NCI-H774 (cell line): ENCODE measurements at regions not wholly inside any gene's neighbourhood (a gene's known extent, or its start where the extent isn't known, plus 50 kb on each side); places are given as distances from the start of the nearest gene placed in this dataset.
"Not testable (repeated sequence)": the region's sequence is repeated elsewhere in the genome, so short reads cannot be mapped to it uniquely, and the experiment has no call there.

ENCODE experiments used
- DNase-seq: peaks from one replicate; lab custom pipeline; 2025; lab: John Stamatoyannopoulos, UW

DNA sequence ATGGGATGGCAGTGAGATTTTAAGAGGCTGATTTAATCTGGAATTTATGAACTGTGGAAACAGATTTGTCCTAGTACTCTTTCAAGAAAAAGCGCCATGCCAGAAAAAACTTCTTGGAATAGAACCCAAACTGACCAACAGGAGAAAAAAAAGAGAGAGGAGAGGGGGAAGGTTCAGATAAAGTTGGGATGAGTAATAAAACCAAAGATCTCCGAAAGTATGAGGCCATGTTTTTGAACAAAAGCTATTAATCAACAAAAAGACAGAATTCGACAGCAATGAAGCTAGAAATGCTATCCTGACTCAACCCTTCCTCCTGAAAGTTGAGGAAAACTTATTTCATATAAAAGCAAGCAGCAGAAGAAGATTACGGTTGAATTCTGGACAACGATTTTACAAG is 135.5 kb downstream of the CEMIP2 start:
- no peak for DNase-seq

DNA sequence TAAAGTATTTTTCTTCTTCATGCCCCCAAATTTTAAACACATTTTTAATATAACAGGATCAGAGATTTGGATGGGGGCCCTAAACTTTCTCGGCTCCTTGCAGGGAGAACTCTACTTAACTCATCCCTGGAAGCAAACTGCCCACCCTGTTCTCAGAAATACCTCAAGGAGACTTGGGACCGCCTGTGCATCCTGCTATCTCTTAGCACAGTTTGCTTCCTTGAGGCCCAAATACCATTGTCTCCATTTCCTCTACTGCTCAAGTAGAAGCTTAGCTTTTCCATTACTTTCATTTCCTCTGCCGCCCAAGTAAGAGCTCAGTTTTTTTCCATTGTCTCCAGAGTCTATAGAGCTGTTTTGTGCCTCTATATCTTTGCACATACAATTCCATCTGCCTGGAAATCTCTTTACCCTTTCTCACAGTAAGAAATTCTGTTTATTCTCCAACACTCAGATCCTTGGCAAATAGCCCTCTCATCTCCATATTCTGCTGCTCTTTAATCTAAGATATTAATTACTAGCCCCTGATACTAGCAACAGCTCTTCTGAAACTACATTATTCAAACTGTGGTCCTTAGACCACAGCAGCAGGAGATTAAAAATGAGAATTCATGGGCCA is 137.8 kb downstream of the CEMIP2 start:
- DNase-seq = no peak

DNA sequence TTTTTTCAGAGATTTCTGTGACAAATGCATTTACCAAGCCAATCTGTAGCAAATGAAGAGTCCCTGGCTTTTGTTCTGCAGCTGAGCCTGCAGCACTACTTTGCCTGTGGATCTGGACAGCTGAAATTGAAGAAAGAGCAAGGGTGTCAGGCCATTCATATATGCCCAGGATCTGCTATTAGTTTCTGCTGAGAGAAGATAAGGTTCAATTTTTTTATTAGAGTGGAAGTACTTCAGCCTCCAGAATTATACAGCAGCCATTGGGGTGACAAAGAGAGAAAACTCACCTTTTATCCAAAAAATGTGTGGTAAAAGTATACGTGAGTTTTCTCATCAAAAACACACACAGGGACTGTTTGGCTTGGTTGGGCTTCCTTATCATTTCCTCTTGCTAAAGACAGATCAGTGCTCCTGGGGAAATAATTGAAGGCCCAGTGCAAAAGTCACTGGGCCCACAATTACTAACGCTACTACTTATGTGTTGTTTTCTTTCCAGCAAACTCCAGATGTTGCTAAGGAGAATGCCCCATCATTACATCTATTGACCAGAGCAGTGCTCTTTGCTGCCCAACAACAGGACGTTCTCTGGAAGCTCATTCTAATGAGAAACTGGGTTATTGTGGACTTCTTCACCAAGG is 138.6 kb downstream of the CEMIP2 start:
- no peak for DNase-seq

DNA sequence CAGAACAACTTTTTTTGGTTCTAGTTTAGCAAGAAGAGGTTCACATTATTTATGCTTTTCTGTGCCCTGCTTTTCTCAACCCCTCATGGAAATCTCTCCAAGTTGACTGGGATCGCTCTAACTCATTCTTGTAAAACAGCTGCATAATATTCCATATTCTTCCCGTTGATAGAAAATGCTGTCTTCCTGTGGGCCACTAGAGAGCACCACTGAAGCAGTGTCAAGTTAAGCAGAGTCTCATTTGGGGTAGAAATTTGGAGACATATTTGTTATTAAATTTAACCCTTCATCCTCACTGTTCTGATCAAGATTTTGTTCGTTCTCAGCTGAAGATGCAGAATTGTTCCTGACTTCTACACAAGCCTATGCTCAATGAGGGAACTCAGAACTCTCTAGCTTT is 140.1 kb downstream of the CEMIP2 start:
- no peak for DNase-seq

DNA sequence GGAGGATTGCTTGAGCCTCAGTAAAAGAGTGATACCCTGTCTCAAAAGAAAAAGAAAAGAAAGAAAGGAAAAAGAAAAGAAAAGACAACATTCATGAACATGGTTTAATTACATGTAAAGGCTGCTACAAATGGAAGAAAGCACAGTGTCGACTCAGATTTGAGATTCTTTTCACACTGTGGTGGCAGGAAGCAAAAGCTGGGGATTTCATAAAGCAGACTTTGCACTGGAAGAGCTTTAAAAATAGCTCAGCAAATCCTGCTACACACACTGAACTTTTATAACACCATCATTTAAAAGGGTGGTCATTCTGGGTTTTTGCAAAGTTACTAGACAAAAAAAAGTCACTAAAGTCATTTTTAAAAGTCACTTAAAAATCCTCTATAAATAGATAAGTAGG is 140.8 kb downstream of the CEMIP2 start:
- DNase-seq = no peak

DNA sequence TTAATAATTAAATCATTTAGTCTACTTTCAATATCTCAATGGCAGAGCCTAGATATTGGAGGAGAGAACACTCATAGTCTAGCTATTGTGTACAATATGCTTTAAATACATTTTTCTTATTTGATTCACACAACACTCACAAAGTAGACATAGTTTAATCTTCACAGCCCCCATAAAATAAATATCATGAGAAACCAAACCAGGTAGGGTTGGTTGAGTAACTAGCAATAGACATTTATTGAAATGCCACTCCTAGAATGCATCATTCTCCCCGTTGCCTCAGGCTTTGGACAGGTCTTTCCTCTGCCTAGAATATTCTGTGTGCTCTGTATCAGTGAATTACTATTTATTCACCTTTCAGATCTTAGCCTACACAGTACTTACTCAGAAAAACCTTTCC is 141.9 kb downstream of the CEMIP2 start:
- no peak for DNase-seq

DNA sequence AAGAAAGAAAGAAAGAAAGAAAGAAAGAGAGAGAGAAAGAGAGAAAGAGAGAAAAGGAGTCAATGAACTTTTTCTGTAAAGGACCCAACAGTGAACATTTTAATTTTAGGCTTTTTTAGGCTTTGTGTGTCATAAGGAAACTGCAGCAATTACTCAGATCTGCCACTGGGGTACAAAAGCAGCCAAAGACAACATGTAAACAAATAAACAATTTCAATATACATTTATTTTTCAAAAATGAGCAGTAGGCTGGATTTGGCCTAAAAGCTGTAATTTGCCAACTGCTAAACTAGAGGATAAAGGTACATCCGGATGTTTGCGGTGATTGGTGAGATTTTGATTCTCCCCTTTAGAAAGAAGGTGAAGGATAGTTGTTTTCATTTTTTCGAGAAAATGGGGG is 143.6 kb downstream of the CEMIP2 start:
- no peak for DNase-seq

DNA sequence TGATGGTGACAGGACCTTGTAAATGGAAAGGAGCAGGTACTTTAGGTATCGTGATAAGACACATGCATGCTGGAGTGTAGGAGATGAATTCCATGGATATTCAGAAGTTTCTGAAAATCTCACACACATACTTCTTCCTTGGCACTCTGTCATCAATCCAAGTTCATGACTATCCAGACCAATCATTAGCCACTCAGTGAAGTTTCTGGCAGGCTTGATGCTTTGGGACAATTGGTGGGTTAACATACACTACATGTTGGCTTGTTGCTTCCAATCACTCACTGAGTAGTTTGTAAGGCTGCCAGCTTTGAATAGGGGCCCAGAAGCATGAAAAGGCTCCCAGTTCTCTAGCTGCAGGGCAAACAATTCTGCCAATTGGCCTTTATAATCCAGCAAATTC is 147.6 kb downstream of the CEMIP2 start:
- no peak for DNase-seq

DNA sequence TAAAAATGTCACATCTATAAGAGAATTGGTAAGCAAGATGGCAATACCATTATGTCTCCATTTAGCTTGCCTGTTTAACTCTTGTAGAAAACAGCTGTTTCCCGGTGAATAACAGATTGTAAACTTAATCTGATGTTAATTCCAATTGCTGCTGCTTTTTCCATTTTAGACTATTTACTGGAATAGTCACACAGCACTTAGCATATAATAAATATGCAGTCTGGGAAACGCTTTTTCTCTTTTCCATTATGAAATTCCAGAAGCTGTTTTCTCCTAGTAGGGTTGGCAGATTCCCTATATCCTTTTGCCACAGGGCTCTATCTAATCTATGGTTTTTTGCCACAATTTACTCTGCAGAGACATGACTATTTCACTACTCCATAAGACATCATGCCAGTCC is 148.0 kb downstream of the CEMIP2 start:
- DNase-seq = no peak

DNA sequence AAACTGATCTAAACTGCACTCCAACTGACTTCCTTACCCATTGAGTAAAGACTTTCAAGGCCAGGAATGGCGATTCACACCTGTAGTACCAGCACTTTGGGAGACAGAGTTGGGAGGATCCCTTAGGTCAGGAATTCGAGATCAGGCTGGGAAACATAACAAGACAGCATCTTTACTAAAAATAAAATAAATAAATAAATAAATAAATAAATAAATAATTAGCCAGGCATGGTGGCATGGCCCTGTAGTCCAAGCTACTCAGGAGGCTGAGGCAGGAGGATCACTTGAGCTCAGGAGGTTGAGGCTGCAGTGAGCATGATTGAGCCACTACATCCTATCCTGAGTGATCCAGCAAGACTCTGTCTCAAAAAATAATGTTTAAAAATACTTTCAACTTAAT is 148.4 kb downstream of the CEMIP2 start:
- DNase-seq = no peak

DNA sequence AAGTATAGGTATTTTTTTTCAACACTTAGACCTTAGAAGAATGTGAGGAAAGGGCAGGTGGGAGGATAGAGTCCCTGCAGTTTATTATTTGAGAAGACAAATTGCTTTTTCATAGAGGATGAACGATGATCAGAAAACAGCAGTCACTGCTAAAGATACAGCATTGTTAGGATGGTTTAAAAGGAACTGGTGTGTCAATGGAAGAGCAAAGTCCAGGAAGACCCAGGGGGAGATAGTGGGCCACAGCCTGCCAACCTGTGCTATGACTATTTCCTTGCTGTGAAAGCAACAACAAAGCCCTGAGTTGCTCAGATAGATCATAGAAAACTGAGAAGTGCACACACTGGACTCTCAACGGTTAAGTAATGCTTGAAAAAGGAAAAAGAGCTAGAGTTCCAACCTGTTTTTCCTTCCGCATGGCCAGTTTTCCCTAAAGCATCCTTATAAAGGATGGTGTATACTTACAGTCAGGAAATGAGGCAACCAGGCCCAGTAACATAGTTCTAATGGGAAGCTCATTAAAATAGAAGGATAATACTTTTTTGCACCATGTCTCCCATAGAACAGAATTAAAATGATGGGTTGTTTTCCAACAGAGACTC is 153.8 kb downstream of the CEMIP2 start:
- DNase-seq = no peak

DNA sequence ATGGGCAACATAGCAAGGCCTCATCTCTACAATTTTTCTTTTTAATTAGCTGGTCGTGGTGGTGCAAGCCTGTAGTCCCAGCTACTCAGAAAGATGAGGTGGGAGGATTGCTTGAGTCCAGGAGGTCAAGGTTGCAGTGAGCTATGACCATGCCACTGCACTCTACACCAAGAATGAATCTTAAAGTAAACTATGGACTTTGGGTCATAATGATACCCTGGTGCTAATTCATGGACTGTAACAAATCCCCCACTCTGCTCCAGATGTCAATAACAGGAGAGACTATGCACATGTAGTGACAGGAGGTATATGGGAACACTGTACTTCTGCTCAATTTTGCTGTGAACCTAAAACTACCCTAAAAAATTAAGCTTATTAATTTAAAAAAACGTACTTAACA is 155.4 kb downstream of the CEMIP2 start:
- no peak for DNase-seq

DNA sequence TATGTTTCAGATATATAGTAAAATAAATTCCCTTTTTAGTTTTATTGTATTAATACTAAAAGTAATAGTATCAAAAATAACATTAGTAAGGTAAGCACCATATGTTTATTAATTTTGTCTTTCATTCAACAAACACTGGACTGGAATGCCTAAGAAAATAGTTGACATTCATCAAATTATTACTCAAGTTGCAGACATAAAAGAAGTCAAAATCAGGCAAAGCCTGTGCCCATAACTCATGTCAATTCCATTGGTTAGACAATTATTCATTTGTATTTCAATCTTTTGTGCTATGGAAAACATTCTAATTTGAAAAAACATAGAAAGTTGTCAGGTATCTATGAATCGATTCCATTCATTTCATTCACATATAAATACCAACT is 158.9 kb downstream of the CEMIP2 start:
- DNase-seq = no peak

DNA sequence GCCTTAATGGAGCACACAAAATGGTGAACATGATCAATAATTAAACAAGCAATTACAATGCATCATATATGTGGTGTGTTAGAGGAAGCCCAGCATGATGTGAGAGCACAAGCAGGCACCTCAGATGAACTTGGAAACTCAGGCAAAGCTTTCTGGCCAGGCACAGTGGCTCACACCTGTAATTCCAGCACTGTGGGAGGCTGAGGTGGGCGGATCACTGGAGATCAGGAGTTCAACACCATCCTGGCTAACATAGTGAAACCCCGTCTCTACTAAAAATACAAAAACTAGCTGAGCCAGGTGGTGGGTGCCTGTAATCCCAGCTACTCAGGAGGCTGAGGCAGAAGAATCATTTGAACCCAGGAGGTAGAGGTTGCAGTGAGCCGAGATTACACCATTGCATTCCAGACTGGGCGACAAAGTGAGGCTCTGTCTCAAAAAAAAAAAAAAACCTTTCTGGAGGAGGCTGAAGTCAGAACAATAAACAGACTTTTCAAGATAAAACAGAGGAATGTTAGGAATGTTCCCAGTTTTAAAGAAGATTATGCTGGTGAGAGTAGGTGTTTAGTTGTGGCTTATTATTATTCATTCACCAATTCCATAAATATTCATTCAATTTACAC is 159.4 kb downstream of the CEMIP2 start:
- no peak for DNase-seq

DNA sequence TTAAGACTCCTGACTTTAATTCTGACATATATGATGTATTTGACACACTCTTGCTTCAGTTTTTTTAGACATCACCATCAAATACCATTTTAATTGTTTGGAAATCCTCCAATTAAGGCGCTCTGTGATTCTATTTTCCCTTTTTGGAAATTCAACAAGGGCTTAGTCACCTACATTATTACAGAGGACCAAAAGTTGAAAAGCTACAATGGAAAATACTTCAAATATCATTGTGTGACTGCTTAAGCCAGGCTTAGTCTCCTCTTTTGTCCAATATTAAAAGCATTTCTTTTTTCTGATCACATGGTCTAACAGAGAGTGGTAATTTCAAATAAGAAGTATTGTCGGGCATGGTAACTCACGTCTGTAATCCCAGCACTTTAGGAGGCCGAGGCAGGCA is 160.3 kb downstream of the CEMIP2 start:
- DNase-seq = no peak

DNA sequence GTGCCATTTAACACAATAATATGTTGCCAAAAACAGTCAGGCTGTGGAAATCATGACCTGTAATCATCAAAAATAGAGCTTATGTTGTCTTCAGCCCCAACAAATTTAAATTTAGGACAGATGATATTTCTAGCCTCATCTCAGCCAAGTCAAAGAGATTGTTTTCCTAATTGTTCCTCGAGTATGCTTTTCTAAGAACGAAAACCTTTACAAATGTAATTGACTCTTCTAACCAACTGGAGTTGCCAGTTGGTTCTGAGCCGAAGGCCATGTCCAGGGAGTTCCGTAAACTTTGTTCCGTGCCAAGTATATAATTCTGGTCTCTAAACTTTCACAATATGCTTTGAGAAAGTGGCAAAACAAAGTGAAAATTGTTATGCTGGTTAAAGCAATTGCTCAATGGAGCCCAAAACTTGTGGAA is 160.8 kb downstream of the CEMIP2 start:
- no peak for DNase-seq

DNA sequence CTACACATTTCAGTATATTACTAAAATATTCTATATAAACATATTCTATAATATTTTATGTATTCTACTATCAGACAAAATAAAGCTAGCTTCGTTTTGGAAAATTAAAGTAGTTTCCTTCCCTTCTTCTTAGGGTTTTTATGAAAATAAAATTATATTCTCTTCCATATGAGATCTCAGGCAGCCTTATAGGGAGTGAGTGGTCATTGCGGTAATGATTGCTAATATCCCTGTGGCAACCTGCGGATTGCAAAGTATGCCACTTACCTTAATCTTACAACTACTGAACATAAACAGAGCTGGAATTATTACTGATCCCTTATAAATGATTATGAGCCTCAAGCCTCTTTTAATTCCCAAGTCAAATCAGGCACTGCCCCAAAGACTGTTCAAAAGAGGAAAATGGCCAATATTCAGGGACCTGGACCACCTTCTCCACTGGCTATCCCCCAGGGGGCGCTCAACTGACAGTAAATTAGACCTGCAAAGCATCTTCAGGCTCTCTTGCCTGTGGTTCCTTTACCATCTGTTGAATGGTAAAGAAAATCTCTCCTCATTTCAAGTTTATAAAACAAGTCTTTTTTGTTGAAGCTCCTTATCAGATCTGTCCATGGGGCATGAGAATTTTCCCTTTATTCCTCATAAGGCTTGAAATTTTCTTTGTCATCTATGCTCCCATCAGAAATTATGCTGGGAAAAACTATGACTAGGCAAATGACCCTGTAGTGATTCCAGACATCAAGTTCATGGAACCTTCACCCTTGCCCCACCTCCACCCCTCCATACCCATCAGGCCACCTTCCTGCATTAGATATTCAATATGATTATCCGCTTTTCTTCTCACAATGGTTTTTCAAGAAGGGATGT is 163.9 kb downstream of the CEMIP2 start:
- peak; percentile 48 for DNase-seq

DNA sequence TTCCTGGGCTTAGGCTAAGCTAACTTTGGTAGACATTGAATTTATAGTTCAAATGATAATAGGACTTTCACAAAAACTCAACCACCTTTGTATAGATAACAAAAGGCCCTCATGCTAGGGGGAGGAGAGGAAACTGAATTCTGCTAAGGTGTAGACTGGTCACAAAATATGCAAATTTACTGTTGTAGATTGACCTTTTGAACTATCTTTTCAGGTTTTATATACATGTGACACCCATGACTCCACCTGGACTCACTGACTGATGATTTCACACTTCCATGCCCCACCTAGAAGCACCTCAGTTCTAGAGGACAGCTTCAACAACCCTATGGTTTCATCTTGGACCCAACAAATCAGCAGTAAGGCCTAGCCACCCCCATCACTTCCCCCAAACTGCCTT is 165.7 kb downstream of the CEMIP2 start:
- DNase-seq = no peak

DNA sequence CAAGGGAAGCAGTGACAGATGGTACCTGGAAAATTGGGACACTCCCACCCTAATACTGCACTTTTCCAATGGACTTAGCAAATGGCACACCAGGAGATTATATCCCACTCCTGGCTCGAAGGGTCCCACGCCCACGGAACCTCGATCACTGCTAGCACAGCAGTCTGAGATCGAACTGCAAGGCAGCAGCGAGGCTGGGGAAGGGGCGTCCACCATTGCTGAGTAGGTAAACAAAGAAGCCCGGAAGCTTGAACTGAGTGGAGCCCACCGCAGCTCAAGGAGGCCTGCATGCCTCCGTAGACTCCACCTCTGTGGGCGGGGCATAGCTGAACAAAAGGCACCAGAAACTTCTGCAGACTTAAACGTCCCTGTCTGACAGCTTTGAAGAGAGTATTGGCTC is 172.6 kb downstream of the CEMIP2 start:
- DNase-seq = not testable (repeated sequence)

DNA sequence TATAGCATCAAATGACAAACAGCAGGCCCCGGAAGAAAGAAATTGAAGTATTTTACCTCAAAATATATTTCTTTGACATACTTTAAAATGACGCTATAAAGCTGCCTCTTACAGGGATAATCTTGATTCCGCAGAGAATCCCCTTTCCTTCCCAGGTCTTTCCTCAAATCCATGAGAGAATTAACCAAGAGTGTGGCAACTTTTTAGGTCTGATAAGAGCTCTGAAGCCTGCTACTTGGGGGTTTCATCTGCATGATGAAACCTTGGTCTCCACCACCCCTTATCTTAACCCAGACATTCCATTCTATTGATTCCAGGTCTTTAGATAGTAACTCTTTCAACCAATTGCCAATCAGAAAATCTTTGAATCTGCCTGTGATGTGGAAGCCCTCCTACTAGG is 173.8 kb downstream of the CEMIP2 start:
- DNase-seq = no peak

DNA sequence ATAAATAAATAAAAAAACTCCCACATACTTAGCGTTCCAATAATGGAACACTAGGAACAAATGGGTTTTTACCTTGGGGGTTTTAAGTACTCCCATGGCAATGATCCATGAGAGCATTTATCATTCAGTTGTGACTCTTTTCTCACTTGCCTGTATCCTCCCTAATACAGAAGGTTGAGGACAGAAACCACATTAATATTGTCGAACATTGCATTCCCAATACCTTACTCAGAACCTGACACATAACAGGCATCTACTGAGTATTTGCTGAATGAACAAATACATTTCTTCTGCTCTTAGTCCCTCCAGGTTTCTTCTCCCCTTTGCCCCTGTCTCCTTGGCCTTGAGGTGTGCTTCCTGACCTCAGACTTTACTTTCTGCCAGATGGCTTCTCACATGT is 175.9 kb downstream of the CEMIP2 start:
- no peak for DNase-seq

DNA sequence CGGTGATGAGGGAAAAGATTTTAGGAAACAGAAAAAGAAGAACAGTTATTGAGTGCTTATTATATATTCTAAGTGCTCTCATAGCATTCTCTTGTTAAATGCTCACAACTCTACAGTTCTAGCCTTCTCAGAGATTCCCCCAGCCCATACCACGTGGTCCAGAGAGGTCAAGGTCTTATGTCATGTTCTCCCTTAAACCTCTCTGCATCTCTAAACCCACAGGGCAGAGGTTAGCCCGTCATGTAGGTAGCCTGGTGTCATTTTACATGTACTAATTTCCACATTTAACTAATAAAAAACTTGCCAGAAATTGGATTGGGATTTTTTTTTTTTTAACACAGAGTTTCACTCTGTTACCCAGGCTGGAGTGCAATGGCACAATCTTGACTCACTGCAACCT is 178.0 kb downstream of the CEMIP2 start:
- no peak for DNase-seq

DNA sequence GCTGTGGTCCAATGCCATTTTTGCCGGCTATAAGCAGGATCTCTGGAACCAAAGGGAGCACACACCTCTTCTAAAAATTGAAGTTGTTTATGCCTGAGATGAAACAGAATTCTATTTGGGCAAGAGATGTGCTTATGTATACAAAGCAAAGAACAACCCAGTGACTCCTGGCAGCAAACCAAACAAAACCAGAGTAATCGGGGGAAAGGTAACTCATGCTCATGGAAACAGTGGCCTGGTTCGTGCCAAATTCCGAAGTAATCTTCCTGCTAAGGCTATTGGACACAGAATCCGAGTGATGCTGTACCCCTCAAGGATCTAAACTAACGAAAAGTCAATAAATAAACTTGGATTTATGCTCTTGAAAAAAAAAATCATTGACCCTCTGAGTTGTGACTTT is 178.7 kb downstream of the CEMIP2 start:
- no peak for DNase-seq
